Karpas-422 (cell line): ENCODE measurements at regions not wholly inside any gene's neighbourhood (a gene's known extent, or its start where the extent isn't known, plus 50 kb on each side); places are given as distances from the start of the nearest gene placed in this dataset.

Source experiments
- DNase-seq: peaks from one replicate; pipeline ENCODE4 v3.0.0-alpha.2; 2015
- H2AFZ ChIP-seq: fragments of 200-600 bp; sonication (generic); 2 replicates; pipeline ENCODE4 v1.6.1; 2014; ENCODE audit warnings: antibody characterized with exemption, low read length, mixed read lengths
- H3K27ac ChIP-seq: fragments of 200-600 bp; sonication (generic); 2 replicates; pipeline ENCODE4 v1.5.1; 2014; ENCODE audit warnings: mild to moderate bottlenecking, low read length, moderate library complexity
- H3K27me3 ChIP-seq: fragments of 200-600 bp; sonication (generic); 2 replicates; pipeline ENCODE4 v1.6.1; 2014; ENCODE audit warnings: low read length, mixed read lengths
- H3K36me3 ChIP-seq: fragments of 200-600 bp; sonication (generic); 2 replicates; pipeline ENCODE4 v1.6.1; 2014; ENCODE audit warnings: low read length, mixed read lengths; ENCODE audit not compliant: insufficient read depth
- H3K4me1 ChIP-seq: fragments of 200-600 bp; sonication (generic); 2 replicates; pipeline ENCODE4 v1.6.1; 2014; ENCODE audit warnings: mild to moderate bottlenecking, low read length, mixed read lengths
- H3K4me2 ChIP-seq: fragments of 200-600 bp; sonication (generic); 2 replicates; pipeline ENCODE4 v1.6.1; 2014; ENCODE audit warnings: low read length, low read depth, mild to moderate bottlenecking; ENCODE audit not compliant: poor library complexity, severe bottlenecking
- H3K4me3 ChIP-seq: fragments of 200-600 bp; sonication (generic); 2 replicates; pipeline ENCODE4 v1.5.1; 2014; ENCODE audit warnings: mild to moderate bottlenecking, antibody characterized with exemption, low read length, mixed read lengths
- H3K79me2 ChIP-seq: fragments of 200-600 bp; sonication (generic); 2 replicates; pipeline ENCODE4 v1.6.1; 2014; ENCODE audit warnings: mild to moderate bottlenecking, low read length, mixed read lengths
- H3K9ac ChIP-seq: fragments of 200-600 bp; sonication (generic); 2 replicates; pipeline ENCODE4 v1.6.0; 2014; ENCODE audit warnings: low read length
- H3K9me2 ChIP-seq: fragments of 200-600 bp; sonication (generic), shearing (Covaris generic); replicated peaks from 2 replicates; pipeline ENCODE4 v1.6.0; 2014; ENCODE audit warnings: mild to moderate bottlenecking, low read length, moderate library complexity; ENCODE audit not compliant: insufficient read depth
- H3K9me3 ChIP-seq: fragments of 300-700, 200-600 bp; sonication (generic); 2 replicates; pipeline ENCODE4 v1.6.1; 2014; ENCODE audit warnings: low read length, mixed read lengths
- H4K20me1 ChIP-seq: fragments of 200-600 bp; sonication (generic); 2 replicates; pipeline ENCODE4 v1.6.1; 2014; ENCODE audit warnings: mild to moderate bottlenecking, antibody characterized with exemption, low read length, low read depth; ENCODE audit not compliant: insufficient read depth

DNA sequence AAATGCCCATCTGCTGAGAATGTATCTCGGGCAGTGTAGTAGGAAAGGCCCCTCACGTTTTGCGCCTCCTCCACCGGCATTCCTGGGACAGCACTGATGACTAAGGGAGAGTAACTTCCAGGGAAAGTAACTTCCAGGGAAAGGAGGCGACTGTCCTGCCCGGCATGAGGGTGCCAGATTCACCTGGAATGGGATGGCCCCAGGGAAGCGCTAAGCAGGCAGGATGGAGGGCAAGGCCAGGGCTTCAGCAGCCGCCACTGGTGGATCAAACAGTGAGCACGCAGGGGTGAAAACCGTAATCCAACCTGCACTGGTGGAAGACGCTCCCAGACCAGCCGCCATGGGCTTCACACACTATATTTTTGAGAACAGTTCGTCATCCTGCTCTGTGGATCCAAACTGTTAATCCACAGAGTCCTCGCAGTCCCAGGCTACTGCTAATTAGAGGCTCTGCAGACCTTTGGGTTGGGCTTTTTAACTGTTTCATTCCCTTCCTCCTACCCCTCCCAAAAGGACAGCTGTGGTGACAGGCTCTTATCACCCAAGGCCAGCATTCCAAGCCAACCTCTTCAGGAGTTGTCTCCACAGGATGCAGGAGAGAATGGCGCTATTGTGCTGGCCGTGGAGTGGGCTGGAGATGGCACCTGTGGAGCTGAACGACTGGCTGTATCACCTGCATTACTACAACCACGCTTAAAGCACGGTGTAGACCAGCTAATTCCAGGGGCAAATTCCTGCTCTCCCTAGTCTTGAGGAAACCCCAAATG, 178.9 kb downstream of the DLL1 start:
- no peaks in the 10 kb centered on the region for H3K9me2 ChIP-seq
- H3K36me3 ChIP-seq: no peaks in the 10 kb centered on the region
- H3K9ac ChIP-seq: no peak overlapping the region
- no peak overlapping the region for H3K4me2 ChIP-seq
- no peaks in the 10 kb centered on the region for H3K27me3 ChIP-seq
- no peak overlapping the region for H3K4me3 ChIP-seq
- H3K4me1 ChIP-seq: no peaks in the 10 kb centered on the region
- no peak for DNase-seq
- no peak overlapping the region for H3K27ac ChIP-seq
- no peak overlapping the region for H2AFZ ChIP-seq
- no peaks in the 10 kb centered on the region for H3K9me3 ChIP-seq
- H3K79me2 ChIP-seq: no peaks in the 10 kb centered on the region
- H4K20me1 ChIP-seq: no peaks in the 10 kb centered on the region

DNA sequence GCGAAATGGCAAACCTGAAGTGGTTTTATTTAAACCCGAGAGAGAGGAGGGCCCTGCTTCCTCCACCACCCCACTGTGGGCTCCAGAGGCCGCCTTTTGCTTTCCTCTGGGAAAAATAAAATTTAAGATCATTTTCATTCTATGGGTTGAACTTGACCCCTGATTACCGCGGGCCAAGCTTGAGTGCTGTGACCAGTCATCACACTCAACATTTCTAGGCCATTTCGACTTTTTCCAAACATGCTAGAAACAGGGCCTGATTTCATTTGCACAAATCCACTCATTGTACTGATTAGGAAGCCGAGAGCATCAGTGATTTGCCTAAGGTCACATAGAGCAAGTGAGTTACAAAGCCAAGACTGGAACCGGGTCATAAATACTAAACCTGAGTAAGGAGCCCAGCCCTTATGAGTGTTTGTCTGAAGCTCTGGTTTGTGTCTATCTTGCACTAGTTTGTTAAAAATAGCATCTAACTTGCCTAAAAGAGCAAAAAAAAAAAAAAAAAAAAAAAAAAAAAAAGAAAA, 179.7 kb downstream of the DLL1 start:
- Histone ChIP-seq H3K79me2 (no peaks in the 10 kb centered on the region), H3K9ac (no peak overlapping the region), H3K36me3 (no peaks in the 10 kb centered on the region), H4K20me1 (no peaks in the 10 kb centered on the region), H3K27ac (no peak overlapping the region), H3K27me3 (no peaks in the 10 kb centered on the region), H3K9me3 (no peaks in the 10 kb centered on the region), H3K4me3 (no peak overlapping the region), H3K9me2 (no peaks in the 10 kb centered on the region), H2AFZ (no peak overlapping the region), H3K4me2 (no peak overlapping the region), H3K4me1 (no peaks in the 10 kb centered on the region)
- DNase-seq: no peak

DNA sequence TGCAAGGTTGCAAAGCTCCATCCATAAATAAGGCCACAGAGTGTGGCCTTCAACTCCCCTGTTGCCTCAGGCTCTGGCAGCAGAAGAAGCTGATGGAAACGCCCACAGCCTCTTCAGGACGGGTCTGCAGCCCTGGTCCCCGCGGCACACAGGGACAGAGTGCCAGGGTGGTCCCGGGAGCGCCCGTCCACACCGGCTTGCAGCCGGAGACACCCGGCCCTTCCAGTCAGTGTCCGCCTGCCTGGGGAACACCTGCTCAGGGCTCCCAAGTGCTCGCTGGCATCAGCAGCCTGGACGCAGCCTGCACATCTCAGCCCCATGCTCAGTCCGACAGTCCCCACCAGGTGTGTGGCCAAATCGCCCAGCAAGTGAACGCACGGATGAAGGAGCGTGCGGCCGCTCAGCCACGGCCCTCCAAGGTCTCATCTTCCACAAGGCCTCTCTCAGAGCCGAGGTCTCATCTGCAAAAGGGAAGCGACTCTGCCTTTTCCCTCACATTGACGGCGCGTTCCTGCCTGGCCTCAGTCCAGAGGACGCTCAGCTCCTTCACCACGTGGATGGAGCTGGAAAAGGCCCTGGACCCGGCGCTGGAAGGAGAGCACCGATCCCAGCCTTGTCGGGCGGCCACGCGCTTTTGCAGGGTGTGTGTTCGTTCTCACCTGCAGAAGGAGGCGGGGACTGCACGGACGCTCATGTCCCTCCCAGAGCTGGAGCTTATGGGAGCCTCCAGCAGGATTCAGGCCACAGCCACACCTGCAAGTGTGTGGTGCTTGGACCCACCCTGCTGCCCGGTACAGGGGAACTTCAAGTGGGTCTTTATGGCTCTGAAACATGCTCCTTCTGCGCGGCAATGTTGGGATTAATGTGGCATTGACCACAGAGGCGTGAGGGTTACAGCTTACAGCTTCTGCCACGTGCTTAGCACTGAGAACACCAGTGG, 180.4 kb downstream of the DLL1 start:
- H3K27me3 ChIP-seq: no peaks in the 10 kb centered on the region
- no peak overlapping the region for H3K4me3 ChIP-seq
- H3K4me1 ChIP-seq: no peaks in the 10 kb centered on the region
- no peaks in the 10 kb centered on the region for H3K9me3 ChIP-seq
- H3K36me3 ChIP-seq: no peaks in the 10 kb centered on the region
- H3K4me2 ChIP-seq: no peak overlapping the region
- no peaks in the 10 kb centered on the region for H3K9me2 ChIP-seq
- no peak overlapping the region for H3K27ac ChIP-seq
- H3K9ac ChIP-seq: no peak overlapping the region
- H3K79me2 ChIP-seq: no peaks in the 10 kb centered on the region
- no peak for DNase-seq
- no peak overlapping the region for H2AFZ ChIP-seq
- H4K20me1 ChIP-seq: no peaks in the 10 kb centered on the region

DNA sequence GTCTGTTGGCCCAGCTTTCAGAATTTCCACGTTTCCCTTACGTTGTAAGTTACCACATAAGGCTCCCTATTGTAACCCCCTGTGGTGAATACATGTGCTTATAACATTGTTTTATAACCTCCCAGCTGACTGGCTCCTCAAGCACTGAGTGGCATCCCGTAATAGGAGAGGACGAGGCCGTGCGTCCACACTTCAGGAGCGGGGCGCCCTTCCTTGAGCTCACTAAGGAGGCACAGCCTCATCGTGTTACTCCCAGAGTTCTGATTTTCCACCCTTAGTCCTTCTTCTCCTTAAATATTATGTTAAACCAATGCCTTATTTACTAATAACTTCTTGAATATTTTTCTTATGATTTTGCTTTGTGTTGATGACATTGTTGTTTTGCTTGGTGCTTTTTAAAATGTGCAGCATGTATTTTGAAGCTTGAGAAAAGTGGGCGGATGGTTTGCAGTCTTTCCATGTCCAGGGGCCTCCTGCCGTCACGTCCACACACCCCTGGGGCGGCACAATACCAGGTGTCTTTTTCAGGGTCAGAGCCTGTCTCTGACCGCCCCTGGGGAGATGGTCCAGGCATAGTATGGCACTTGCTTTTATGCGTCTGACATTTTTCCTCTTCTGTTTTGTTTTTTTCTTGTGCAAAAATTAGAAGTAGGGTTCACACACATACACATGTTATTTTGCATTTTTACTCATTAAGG, 181.8 kb downstream of the DLL1 start:
- Histone ChIP-seq H3K4me2 (no peak overlapping the region), H3K9me3 (no peaks in the 10 kb centered on the region), H3K27me3 (no peaks in the 10 kb centered on the region), H3K4me3 (no peak overlapping the region), H3K79me2 (no peaks in the 10 kb centered on the region), H3K27ac (no peak overlapping the region), H3K4me1 (no peaks in the 10 kb centered on the region), H3K9me2 (no peaks in the 10 kb centered on the region), H2AFZ (no peak overlapping the region), H3K9ac (no peak overlapping the region), H3K36me3 (no peaks in the 10 kb centered on the region), H4K20me1 (no peaks in the 10 kb centered on the region)
- no peak for DNase-seq

DNA sequence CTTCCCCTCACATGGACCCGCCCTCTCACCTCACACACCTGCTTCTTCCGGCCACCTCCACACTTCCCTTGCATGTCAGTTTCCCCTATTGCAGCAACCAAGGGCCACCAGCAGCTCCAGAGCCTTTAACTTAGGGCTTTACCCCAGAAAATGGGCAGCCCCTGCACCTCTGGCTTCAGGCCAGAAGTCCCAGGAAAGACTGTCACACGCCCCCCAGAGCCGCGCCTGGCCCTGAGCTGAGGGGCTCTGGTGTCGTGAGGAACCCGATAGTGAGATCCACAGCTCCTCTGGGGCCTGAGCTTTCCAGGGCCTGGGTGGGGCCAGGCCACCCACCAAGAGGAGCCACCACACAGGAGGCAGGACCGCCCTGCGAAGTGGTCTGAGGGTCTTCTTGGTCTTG, 182.4 kb downstream of the DLL1 start:
- no peaks in the 10 kb centered on the region for H3K79me2 ChIP-seq
- H3K4me3 ChIP-seq: no peak overlapping the region
- no peaks in the 10 kb centered on the region for H3K4me1 ChIP-seq
- H3K27ac ChIP-seq: no peak overlapping the region
- no peak overlapping the region for H3K9ac ChIP-seq
- no peaks in the 10 kb centered on the region for H3K9me2 ChIP-seq
- H3K36me3 ChIP-seq: no peaks in the 10 kb centered on the region
- no peaks in the 10 kb centered on the region for H3K9me3 ChIP-seq
- no peak overlapping the region for H3K4me2 ChIP-seq
- no peak overlapping the region for H2AFZ ChIP-seq
- no peaks in the 10 kb centered on the region for H4K20me1 ChIP-seq
- DNase-seq: no peak
- H3K27me3 ChIP-seq: no peaks in the 10 kb centered on the region

DNA sequence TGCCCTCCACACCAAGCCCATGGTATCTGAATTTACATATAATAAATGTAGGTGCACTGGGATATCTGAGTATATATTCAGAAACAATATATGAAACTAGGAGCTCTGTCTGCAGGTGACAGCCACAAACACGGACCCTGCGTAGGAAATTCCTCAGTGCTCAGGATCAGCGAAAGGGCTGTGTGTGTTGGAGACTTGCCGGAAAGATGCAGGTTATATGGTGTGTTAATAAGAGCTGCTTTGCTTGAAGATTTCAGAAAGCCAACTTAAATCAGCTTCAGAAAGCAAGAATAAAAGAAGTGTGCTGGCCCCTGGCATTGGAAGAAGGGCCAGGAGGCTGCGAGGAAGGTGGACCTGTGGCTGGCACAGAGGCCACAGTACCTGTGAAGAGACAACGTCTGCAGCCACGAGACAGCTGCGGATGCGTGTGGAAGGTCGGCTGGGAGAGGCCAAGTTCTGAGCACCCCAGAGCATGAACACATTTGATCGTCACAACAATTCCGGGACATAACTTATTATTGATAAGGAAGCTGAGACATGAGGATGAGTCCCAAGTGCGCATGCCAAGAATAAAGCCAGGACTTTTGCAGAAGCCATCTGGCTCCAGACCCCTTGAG, 183.2 kb downstream of the DLL1 start:
- no peak overlapping the region for H3K9ac ChIP-seq
- H4K20me1 ChIP-seq: no peaks in the 10 kb centered on the region
- H3K4me3 ChIP-seq: no peak overlapping the region
- no peaks in the 10 kb centered on the region for H3K27me3 ChIP-seq
- no peak overlapping the region for H3K4me2 ChIP-seq
- no peaks in the 10 kb centered on the region for H3K4me1 ChIP-seq
- H3K9me2 ChIP-seq: no peaks in the 10 kb centered on the region
- no peak overlapping the region for H2AFZ ChIP-seq
- H3K9me3 ChIP-seq: no peaks in the 10 kb centered on the region
- H3K79me2 ChIP-seq: no peaks in the 10 kb centered on the region
- no peak for DNase-seq
- H3K27ac ChIP-seq: no peak overlapping the region
- no peaks in the 10 kb centered on the region for H3K36me3 ChIP-seq

DNA sequence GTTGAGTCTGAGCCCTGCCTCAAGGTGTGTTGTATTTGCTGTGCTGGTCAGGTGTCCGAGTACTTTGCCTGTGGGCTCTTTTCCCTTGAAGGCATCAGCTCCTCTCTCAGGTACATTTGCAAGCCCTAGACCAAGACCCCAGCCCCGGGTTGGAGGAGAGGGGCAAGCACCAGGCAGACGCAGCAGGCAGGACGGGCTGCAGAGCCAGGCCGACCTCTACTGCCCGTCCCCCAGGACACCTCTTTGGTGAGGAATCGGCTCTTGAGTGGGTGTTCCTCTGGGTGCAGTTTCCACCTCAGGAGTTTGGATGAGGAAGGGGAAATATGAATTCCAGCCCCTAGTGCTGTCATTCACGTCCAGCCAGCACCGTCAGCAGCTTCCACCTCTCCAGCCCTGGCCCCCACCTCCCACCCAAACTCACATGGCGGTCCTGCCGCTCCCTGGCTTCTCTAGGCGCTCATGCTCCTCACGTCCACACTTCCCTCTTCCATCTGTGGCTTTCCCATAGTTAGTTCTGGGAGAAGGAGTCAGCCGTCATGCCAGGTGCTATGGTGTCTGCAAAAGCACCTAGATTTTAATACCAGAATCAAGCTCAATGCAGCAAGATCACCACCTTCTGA, 183.9 kb downstream of the DLL1 start:
- Histone ChIP-seq H4K20me1 (no peaks in the 10 kb centered on the region), H3K36me3 (no peaks in the 10 kb centered on the region), H3K27ac (no peak overlapping the region), H3K4me1 (no peaks in the 10 kb centered on the region), H3K9me3 (no peaks in the 10 kb centered on the region), H3K9ac (no peak overlapping the region), H3K27me3 (no peaks in the 10 kb centered on the region), H3K79me2 (no peaks in the 10 kb centered on the region), H3K4me3 (no peak overlapping the region), H3K9me2 (no peaks in the 10 kb centered on the region), H3K4me2 (no peak overlapping the region), H2AFZ (no peak overlapping the region)
- DNase-seq: no peak
